DND-41 (cell line): ENCODE measurements at regions not wholly inside any gene's neighbourhood (a gene's known extent, or its start where the extent isn't known, plus 50 kb on each side); places are given as distances from the start of the nearest gene placed in this dataset.

Experiments used
- ATAC-seq: fragments of 200-7000 bp; cut with Tn5 transposase; 3 replicates; pipeline ENCODE4 v1.9.1; 2021; ENCODE audit warnings: low read depth; ENCODE audit not compliant: insufficient read depth
- DNase-seq: peaks from one replicate; pipeline ENCODE4 v3.0.0-alpha.2; 2020
- H2AFZ ChIP-seq: 2 replicates; pipeline ENCODE4 v1.6.0; 2012; ENCODE audit warnings: low read depth, low read length
- H3K27ac ChIP-seq: 2 replicates; pipeline ENCODE4 v1.5.1; 2012; ENCODE audit warnings: low read length, inconsistent platforms
- H3K27me3 ChIP-seq: fragments of 200-600 bp; sonication (generic); 2 replicates; pipeline ENCODE4 v1.6.0; 2012; ENCODE audit warnings: low read length, mild to moderate bottlenecking, inconsistent platforms; ENCODE audit not compliant: insufficient read depth, poor library complexity
- H3K36me3 ChIP-seq: 2 replicates; pipeline ENCODE4 v1.5.1; 2012; ENCODE audit warnings: low read length, inconsistent platforms; ENCODE audit not compliant: insufficient read depth
- H3K4me1 ChIP-seq: 2 replicates; pipeline ENCODE4 v1.5.1; 2012; ENCODE audit warnings: mild to moderate bottlenecking, low read length; ENCODE audit not compliant: insufficient read depth
- H3K4me2 ChIP-seq: 2 replicates; pipeline ENCODE4 v1.6.0; 2012; ENCODE audit warnings: mild to moderate bottlenecking, moderate library complexity, low read length, inconsistent platforms; ENCODE audit not compliant: insufficient read depth
- H3K4me3 ChIP-seq, 2 experiments: fragments of 200-600 bp in 1 of 2; shearing (Covaris generic) in 1 of 2; 2 replicates each; pipeline ENCODE4 v1.5.1; 2012 to 2016; ENCODE audit warnings: inconsistent platforms in 2 of 2, low read length in 2 of 2, mild to moderate bottlenecking in 2 of 2, low read depth in 1 of 2, moderate library complexity in 1 of 2
- H3K79me2 ChIP-seq: 2 replicates; pipeline ENCODE4 v1.6.0; 2012; ENCODE audit warnings: low read length, inconsistent platforms; ENCODE audit not compliant: insufficient read depth
- H3K9ac ChIP-seq: 2 replicates; pipeline ENCODE4 v1.6.0; 2012; ENCODE audit warnings: low read depth, mild to moderate bottlenecking, inconsistent platforms, low read length, moderate library complexity
- H3K9me3 ChIP-seq: 2 replicates; pipeline ENCODE4 v1.5.1; 2012; ENCODE audit warnings: low read length, moderate library complexity, mild to moderate bottlenecking, inconsistent platforms; ENCODE audit not compliant: insufficient read depth, severe bottlenecking
- H4K20me1 ChIP-seq: 2 replicates; pipeline ENCODE4 v1.6.0; 2012; ENCODE audit warnings: low read length; ENCODE audit not compliant: insufficient read depth
- EZH2 ChIP-seq: IDR thresholded peaks from 3 replicates; pipeline ENCODE4 v1.6.1; 2012; ENCODE audit warnings: borderline replicate concordance, low read depth, mild to moderate bottlenecking, moderate library complexity, low read length, inconsistent platforms; ENCODE audit not compliant: severe bottlenecking
- TF ChIP-seq, protein P1 (sequence below): IDR thresholded peaks from 2 replicates; pipeline ENCODE4 v1.5.1; 2012; ENCODE audit warnings: borderline replicate concordance, low read length, moderate library complexity, mild to moderate bottlenecking; ENCODE audit not compliant: poor library complexity, severe bottlenecking; ENCODE audit errors: extremely low read depth

DNA sequence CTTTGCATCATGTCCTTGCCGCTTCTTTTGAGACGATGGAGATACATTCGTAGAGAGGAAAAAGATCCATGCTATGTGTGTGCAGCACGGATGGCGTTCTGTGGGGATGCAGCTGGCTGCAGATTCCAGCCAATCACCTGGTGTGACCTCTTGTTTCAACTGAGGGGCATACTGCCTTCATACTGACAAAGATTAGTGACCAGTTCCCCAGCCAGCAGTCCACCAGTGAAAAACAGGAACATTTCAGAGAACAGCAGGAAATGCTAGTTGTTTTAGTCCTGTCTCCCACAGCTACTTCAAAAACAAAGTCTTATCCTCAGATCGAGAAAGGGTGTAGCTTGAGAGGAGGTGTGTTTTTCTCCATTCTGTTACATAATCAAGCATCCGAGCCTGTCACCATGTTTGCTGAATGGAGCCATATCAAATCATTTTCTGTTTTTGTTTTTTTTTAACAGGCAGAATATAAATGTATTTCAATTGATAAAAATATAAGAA is 255.7 kb upstream of the FMN2 start:
- no peaks in the 10 kb centered on the region for H3K9me3 ChIP-seq
- no peak overlapping the region for H3K27ac ChIP-seq
- no peaks in the 10 kb centered on the region for H4K20me1 ChIP-seq
- DNase-seq (no peak), ATAC-seq (no peak)
- H3K79me2 ChIP-seq, result no peaks in the 10 kb centered on the region
- no peaks in the 10 kb centered on the region for H3K36me3 ChIP-seq
- no peaks in the 10 kb centered on the region for H3K27me3 ChIP-seq
- H2AFZ ChIP-seq, result no peak overlapping the region
- no peak overlapping the region for H3K4me2 ChIP-seq
- H3K9ac ChIP-seq, result no peak overlapping the region
- H3K4me1 ChIP-seq, result peaks cover 17% of the 10 kb centered on the region
- TF ChIP-seq, protein P1, sequence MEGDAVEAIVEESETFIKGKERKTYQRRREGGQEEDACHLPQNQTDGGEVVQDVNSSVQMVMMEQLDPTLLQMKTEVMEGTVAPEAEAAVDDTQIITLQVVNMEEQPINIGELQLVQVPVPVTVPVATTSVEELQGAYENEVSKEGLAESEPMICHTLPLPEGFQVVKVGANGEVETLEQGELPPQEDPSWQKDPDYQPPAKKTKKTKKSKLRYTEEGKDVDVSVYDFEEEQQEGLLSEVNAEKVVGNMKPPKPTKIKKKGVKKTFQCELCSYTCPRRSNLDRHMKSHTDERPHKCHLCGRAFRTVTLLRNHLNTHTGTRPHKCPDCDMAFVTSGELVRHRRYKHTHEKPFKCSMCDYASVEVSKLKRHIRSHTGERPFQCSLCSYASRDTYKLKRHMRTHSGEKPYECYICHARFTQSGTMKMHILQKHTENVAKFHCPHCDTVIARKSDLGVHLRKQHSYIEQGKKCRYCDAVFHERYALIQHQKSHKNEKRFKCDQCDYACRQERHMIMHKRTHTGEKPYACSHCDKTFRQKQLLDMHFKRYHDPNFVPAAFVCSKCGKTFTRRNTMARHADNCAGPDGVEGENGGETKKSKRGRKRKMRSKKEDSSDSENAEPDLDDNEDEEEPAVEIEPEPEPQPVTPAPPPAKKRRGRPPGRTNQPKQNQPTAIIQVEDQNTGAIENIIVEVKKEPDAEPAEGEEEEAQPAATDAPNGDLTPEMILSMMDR, result no peak
- TF ChIP-seq EZH2, result no peak
- no peak overlapping the region for H3K4me3 ChIP-seq

DNA sequence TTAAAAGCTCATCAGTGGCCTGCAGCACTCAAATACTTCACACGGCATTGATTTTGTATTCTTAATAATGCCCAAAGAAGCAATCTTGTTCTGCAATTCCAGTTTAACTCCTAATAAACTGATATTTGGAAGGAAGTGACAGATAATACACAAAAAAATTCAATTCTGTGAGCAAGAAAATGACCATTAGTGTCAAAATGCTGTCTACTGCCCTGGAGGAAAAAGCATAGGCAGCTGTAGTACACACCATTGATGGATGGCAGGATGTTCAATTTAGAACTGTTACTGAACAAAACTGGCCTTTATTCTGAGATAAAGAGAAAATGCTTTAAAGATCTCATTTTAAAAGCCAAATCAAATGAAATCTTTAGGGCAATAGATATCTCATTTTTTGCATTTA is 251.3 kb upstream of the FMN2 start:
- Histone ChIP-seq H3K79me2 (no peaks in the 10 kb centered on the region), H3K4me1 (no peaks in the 10 kb centered on the region), H3K36me3 (no peaks in the 10 kb centered on the region), H3K9ac (no peak overlapping the region), H3K27me3 (no peaks in the 10 kb centered on the region), H3K9me3 (no peaks in the 10 kb centered on the region), H2AFZ (no peak overlapping the region), H3K4me3 (no peak overlapping the region), H3K27ac (no peak overlapping the region), H4K20me1 (no peaks in the 10 kb centered on the region), H3K4me2 (no peak overlapping the region)
- no peak for TF ChIP-seq EZH2
- TF ChIP-seq, protein P1, result no peak
- ATAC-seq (no peak), DNase-seq (no peak)

DNA sequence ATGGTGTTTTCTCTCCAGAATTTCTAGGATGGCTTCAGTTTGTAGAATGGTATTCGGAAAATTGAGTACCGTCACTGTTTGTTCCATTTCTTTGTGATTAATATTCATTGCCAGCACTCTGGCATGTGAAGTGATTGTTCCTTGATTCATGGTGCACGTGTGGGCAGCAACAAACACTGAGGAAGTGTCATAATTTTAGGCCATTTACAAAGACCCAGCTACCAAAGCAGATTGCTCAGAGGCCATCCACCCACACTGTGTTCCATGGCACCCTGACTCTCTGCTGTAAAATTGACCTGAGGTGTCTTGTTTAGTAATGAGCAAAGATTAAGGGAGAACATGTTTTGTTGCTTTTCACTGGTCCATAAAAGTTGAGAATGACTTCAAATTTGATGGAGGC is 250.9 kb upstream of the FMN2 start:
- H3K4me3 ChIP-seq, result no peak overlapping the region
- H4K20me1 ChIP-seq, result no peaks in the 10 kb centered on the region
- H3K36me3 ChIP-seq, result no peaks in the 10 kb centered on the region
- no peaks in the 10 kb centered on the region for H3K4me1 ChIP-seq
- no peak overlapping the region for H3K4me2 ChIP-seq
- no peak for TF ChIP-seq EZH2
- TF ChIP-seq, protein P1, result no peak
- H3K79me2 ChIP-seq, result no peaks in the 10 kb centered on the region
- ATAC-seq (no peak), DNase-seq (no peak)
- no peak overlapping the region for H2AFZ ChIP-seq
- H3K9ac ChIP-seq, result no peak overlapping the region
- no peak overlapping the region for H3K27ac ChIP-seq
- H3K9me3 ChIP-seq, result no peaks in the 10 kb centered on the region
- no peaks in the 10 kb centered on the region for H3K27me3 ChIP-seq

DNA sequence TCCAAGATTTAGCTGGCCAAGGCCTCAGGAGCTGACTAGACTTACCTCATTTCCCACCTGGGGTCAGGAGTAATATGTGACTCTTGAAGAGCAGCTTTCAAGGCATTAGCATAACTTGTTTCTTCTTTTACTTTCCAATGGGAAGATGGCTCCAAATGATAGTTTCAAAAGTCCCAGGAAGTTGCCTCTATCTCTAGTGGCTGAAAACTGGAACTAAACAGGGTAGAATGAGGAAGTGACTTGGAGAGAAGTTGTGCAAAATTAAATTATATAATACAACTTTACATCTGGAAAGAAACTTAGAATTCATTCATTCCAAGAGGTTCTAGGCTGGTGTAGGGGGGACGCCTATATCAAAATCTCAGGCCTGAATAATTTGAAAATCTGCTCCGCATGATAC is 250.1 kb upstream of the FMN2 start:
- H3K4me1 ChIP-seq, result no peaks in the 10 kb centered on the region
- no peak overlapping the region for H3K4me3 ChIP-seq
- H3K9me3 ChIP-seq, result no peaks in the 10 kb centered on the region
- no peak for ATAC-seq
- no peak overlapping the region for H3K4me2 ChIP-seq
- DNase-seq, result no peak
- H4K20me1 ChIP-seq, result no peaks in the 10 kb centered on the region
- no peaks in the 10 kb centered on the region for H3K79me2 ChIP-seq
- no peak overlapping the region for H3K27ac ChIP-seq
- H3K36me3 ChIP-seq, result no peaks in the 10 kb centered on the region
- TF ChIP-seq EZH2, result no peak
- TF ChIP-seq, protein P1, result no peak
- H3K9ac ChIP-seq, result no peak overlapping the region
- H2AFZ ChIP-seq, result no peak overlapping the region
- no peaks in the 10 kb centered on the region for H3K27me3 ChIP-seq
